GM21381 (cell line): ENCODE measurements at regions not wholly inside any gene's neighbourhood (a gene's known extent, or its start where the extent isn't known, plus 50 kb on each side); places are given as distances from the start of the nearest gene placed in this dataset.
"Not testable (repeated sequence)": the region's sequence is repeated elsewhere in the genome, so short reads cannot be mapped to it uniquely, and the experiment has no call there.

Experiments used
- ATAC-seq: cut with Tn5 transposase; IDR thresholded peaks from one replicate; pipeline ENCODE4 v1.9.1; 2021; ENCODE audit warnings: mild to moderate bottlenecking, moderate library complexity; ENCODE audit not compliant: unreplicated experiment

- ATAC-seq, result no peak
Observed at GRCh38 chr7:138214926-138215325, 138.7 kb downstream of the AKR1D1 start.

- ATAC-seq, result not testable (repeated sequence)
Observed at GRCh38 chr7:138220321-138220720, 144.1 kb downstream of the AKR1D1 start.

- ATAC-seq, result not testable (repeated sequence)
Observed at GRCh38 chr7:138221388-138221787, 145.1 kb downstream of the AKR1D1 start.

- ATAC-seq, result no peak
Observed at GRCh38 chr7:138223402-138223879, 147.2 kb downstream of the AKR1D1 start.

GRCh38 chr7:138226001-138226476 lies 149.8 kb downstream of the AKR1D1 start:
- ATAC-seq, result no peak

- ATAC-seq, result no peak
Observed at GRCh38 chr7:138226745-138227279, 150.6 kb downstream of the AKR1D1 start.

- ATAC-seq, result no peak
Observed at GRCh38 chr7:138228119-138228518, 151.9 kb downstream of the AKR1D1 start.

- no peak for ATAC-seq
Observed at GRCh38 chr7:138228769-138229168, 152.5 kb downstream of the AKR1D1 start.

GRCh38 chr7:138233189-138233588 lies 156.9 kb downstream of the AKR1D1 start:
- ATAC-seq, result no peak

GRCh38 chr7:138235207-138235606 lies 158.9 kb downstream of the AKR1D1 start:
- no peak for ATAC-seq

- no peak for ATAC-seq
Observed at GRCh38 chr7:138237995-138238394, 161.7 kb downstream of the AKR1D1 start.

GRCh38 chr7:138238734-138239659 lies 162.7 kb downstream of the AKR1D1 start:
- ATAC-seq, result no peak

GRCh38 chr7:138243430-138243829 lies 167.2 kb downstream of the AKR1D1 start:
- ATAC-seq, result no peak

GRCh38 chr7:138243836-138244235 lies 167.6 kb downstream of the AKR1D1 start:
- ATAC-seq, result no peak

GRCh38 chr7:138244606-138245005 lies 168.3 kb downstream of the AKR1D1 start:
- no peak for ATAC-seq

- ATAC-seq, result no peak
Observed at GRCh38 chr7:138245216-138245615, 169.0 kb downstream of the AKR1D1 start.

- ATAC-seq, result no peak
Observed at GRCh38 chr7:138245682-138246081, 169.4 kb downstream of the AKR1D1 start.

GRCh38 chr7:138246428-138246827 lies 170.2 kb downstream of the AKR1D1 start:
- no peak for ATAC-seq

- ATAC-seq, result no peak
Observed at GRCh38 chr7:138247081-138247480, 170.8 kb downstream of the AKR1D1 start.

GRCh38 chr7:138247568-138248333 lies 171.5 kb downstream of the AKR1D1 start:
- ATAC-seq, result no peak

GRCh38 chr7:138248609-138249008 lies 172.3 kb downstream of the AKR1D1 start:
- no peak for ATAC-seq
